Activated naive CD4-positive, alpha-beta T cell treated with anti-CD3 and anti-CD28 coated beads, Interleukin-2, amount 10 ng/mL, durations not matched to agents 7 days and 5 days (primary cell): ENCODE measurements at regions not wholly inside any gene's neighbourhood (a gene's known extent, or its start where the extent isn't known, plus 50 kb on each side); places are given as distances from the start of the nearest gene placed in this dataset.

Source experiments
- CTCF ChIA-PET: fragments of 350-600 bp; sonication (Branson Sonifier 250); formaldehyde crosslinking; loops from one replicate; lab custom pipeline; 2021; ENCODE audit warnings: antibody characterized with exemption; lab: Charles Lee
- DNase-seq: peaks from one replicate; pipeline ENCODE4 v3.0.0-alpha.2; 2020
- H3K27ac Mint-ChIP-seq: one replicate; pipeline ENCODE4 v1.8.0; 2021; ENCODE audit warnings: mild to moderate bottlenecking, moderate library complexity, mixed read lengths
- H3K27me3 Mint-ChIP-seq: one replicate; pipeline ENCODE4 v1.8.0; 2021; ENCODE audit warnings: mild to moderate bottlenecking, mixed read lengths
- H3K36me3 Mint-ChIP-seq: one replicate; pipeline ENCODE4 v1.8.0; 2021; ENCODE audit warnings: mixed read lengths
- H3K4me1 Mint-ChIP-seq: one replicate; pipeline ENCODE4 v1.8.0; 2021; ENCODE audit warnings: mixed read lengths
- H3K4me3 Mint-ChIP-seq: one replicate; pipeline ENCODE4 v1.8.0; 2021; ENCODE audit warnings: mild to moderate bottlenecking, moderate library complexity, mixed read lengths
- H3K9me3 Mint-ChIP-seq: one replicate; pipeline ENCODE4 v1.8.0; 2021; ENCODE audit warnings: mixed read lengths

GRCh38 chr6:100194535-100194934 is 200.5 kb upstream of the MCHR2 start:
- H3K9me3 Mint-ChIP-seq = no peaks in the 10 kb centered on the region
- no peak for DNase-seq
- no peaks in the 10 kb centered on the region for H3K36me3 Mint-ChIP-seq
- no peaks in the 10 kb centered on the region for H3K4me1 Mint-ChIP-seq
- no peak overlapping the region for H3K4me3 Mint-ChIP-seq
- H3K27ac Mint-ChIP-seq = no peak overlapping the region
- CTCF ChIA-PET = no interaction called here
- no peaks in the 10 kb centered on the region for H3K27me3 Mint-ChIP-seq

GRCh38 chr6:100188754-100189153 is 194.7 kb upstream of the MCHR2 start:
- no peaks in the 10 kb centered on the region for H3K9me3 Mint-ChIP-seq
- H3K27ac Mint-ChIP-seq = no peak overlapping the region
- no peak overlapping the region for H3K4me3 Mint-ChIP-seq

GRCh38 chr6:100186552-100186951 is 192.5 kb upstream of the MCHR2 start:
- no peaks in the 10 kb centered on the region for H3K4me1 Mint-ChIP-seq
- no peak overlapping the region for H3K27ac Mint-ChIP-seq
- no peaks in the 10 kb centered on the region for H3K36me3 Mint-ChIP-seq

More at GRCh38 chr6:100188754-100189153, 194.7 kb upstream of the MCHR2 start:
- CTCF ChIA-PET = no interaction called here
- DNase-seq = no peak
- H3K36me3 Mint-ChIP-seq = no peaks in the 10 kb centered on the region
- H3K27me3 Mint-ChIP-seq = no peaks in the 10 kb centered on the region
- no peaks in the 10 kb centered on the region for H3K4me1 Mint-ChIP-seq

DNA sequence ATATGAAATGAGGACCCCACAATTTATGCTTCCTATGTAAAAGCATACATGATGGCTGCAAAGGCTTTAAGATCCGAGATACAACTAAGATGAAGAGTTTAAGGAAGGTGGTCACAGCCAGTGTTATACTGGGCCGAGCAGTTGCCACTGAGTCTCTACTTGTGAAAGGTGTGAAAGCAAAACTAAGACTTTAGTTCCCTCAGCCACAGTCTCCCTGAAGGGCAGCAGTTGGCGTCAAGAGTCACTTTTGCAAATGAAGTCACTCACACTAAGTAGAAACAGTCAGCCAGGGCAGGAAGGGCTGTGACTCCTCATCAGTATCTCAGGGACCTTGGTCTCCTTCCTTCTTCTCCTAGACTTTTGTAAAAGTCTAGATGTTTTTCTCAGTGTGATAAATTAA is 191.6 kb upstream of the MCHR2 start:
- CTCF ChIA-PET = no interaction called here
- no peaks in the 10 kb centered on the region for H3K9me3 Mint-ChIP-seq
- no peaks in the 10 kb centered on the region for H3K36me3 Mint-ChIP-seq
- H3K4me3 Mint-ChIP-seq = no peak overlapping the region
- H3K4me1 Mint-ChIP-seq = no peaks in the 10 kb centered on the region
- no peaks in the 10 kb centered on the region for H3K27me3 Mint-ChIP-seq
- H3K27ac Mint-ChIP-seq = no peak overlapping the region
- DNase-seq = no peak

More at GRCh38 chr6:100186552-100186951, 192.5 kb upstream of the MCHR2 start:
- no peak for DNase-seq
- CTCF ChIA-PET = no interaction called here
- Mint-ChIP-seq H3K9me3 (no peaks in the 10 kb centered on the region), H3K27me3 (no peaks in the 10 kb centered on the region), H3K4me3 (no peak overlapping the region)

- DNase-seq = no peak
- no peaks in the 10 kb centered on the region for H3K4me1 Mint-ChIP-seq
- no peaks in the 10 kb centered on the region for H3K9me3 Mint-ChIP-seq
- no peak overlapping the region for H3K4me3 Mint-ChIP-seq
- CTCF ChIA-PET = no interaction called here
- no peaks in the 10 kb centered on the region for H3K36me3 Mint-ChIP-seq
- no peak overlapping the region for H3K27ac Mint-ChIP-seq
- no peaks in the 10 kb centered on the region for H3K27me3 Mint-ChIP-seq
Observed at GRCh38 chr6:100184473-100184872, 190.4 kb upstream of the MCHR2 start.

- no peak overlapping the region for H3K4me3 Mint-ChIP-seq
- H3K36me3 Mint-ChIP-seq = no peaks in the 10 kb centered on the region
- H3K4me1 Mint-ChIP-seq = no peaks in the 10 kb centered on the region
- H3K27me3 Mint-ChIP-seq = no peaks in the 10 kb centered on the region
- no peak overlapping the region for H3K27ac Mint-ChIP-seq
- no peaks in the 10 kb centered on the region for H3K9me3 Mint-ChIP-seq
- no peak for DNase-seq
- CTCF ChIA-PET = no interaction called here
Observed at GRCh38 chr6:100182313-100182712, 188.3 kb upstream of the MCHR2 start.

DNA sequence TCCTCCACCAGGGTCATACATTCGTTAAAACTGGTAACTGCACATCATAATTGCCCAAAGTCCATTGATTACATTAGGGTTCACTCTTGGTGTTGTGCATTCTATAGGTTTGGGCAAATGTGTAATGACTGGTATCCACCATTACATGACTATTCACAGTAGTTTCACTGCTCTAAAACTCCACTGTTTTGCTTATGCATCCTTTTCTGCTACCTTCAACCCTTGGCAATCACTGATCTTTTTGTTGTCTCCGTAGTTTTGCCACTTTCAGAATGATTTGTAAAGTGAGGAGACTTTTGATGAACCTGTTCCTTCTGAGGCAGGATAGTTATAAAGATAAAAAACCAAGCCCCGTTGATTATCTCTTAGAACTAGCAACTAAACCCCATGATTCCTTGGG is 187.3 kb upstream of the MCHR2 start:
- no peaks in the 10 kb centered on the region for H3K9me3 Mint-ChIP-seq
- no peak for DNase-seq
- H3K27ac Mint-ChIP-seq = no peak overlapping the region
- H3K27me3 Mint-ChIP-seq = no peaks in the 10 kb centered on the region
- no peaks in the 10 kb centered on the region for H3K36me3 Mint-ChIP-seq
- CTCF ChIA-PET = no interaction called here
- H3K4me1 Mint-ChIP-seq = no peaks in the 10 kb centered on the region
- no peak overlapping the region for H3K4me3 Mint-ChIP-seq

GRCh38 chr6:100179576-100179975 is 185.6 kb upstream of the MCHR2 start:
- no peaks in the 10 kb centered on the region for H3K9me3 Mint-ChIP-seq
- no peaks in the 10 kb centered on the region for H3K36me3 Mint-ChIP-seq
- H3K4me3 Mint-ChIP-seq = no peak overlapping the region
- H3K27ac Mint-ChIP-seq = no peak overlapping the region
- H3K27me3 Mint-ChIP-seq = no peaks in the 10 kb centered on the region
- CTCF ChIA-PET = no interaction called here
- DNase-seq = no peak
- no peaks in the 10 kb centered on the region for H3K4me1 Mint-ChIP-seq

GRCh38 chr6:100177956-100178355 is 183.9 kb upstream of the MCHR2 start:
- Mint-ChIP-seq H3K4me1 (no peaks in the 10 kb centered on the region), H3K27ac (no peak overlapping the region), H3K4me3 (no peak overlapping the region), H3K36me3 (no peaks in the 10 kb centered on the region), H3K9me3 (no peaks in the 10 kb centered on the region), H3K27me3 (no peaks in the 10 kb centered on the region)
- DNase-seq = no peak
- CTCF ChIA-PET = no interaction called here

DNA sequence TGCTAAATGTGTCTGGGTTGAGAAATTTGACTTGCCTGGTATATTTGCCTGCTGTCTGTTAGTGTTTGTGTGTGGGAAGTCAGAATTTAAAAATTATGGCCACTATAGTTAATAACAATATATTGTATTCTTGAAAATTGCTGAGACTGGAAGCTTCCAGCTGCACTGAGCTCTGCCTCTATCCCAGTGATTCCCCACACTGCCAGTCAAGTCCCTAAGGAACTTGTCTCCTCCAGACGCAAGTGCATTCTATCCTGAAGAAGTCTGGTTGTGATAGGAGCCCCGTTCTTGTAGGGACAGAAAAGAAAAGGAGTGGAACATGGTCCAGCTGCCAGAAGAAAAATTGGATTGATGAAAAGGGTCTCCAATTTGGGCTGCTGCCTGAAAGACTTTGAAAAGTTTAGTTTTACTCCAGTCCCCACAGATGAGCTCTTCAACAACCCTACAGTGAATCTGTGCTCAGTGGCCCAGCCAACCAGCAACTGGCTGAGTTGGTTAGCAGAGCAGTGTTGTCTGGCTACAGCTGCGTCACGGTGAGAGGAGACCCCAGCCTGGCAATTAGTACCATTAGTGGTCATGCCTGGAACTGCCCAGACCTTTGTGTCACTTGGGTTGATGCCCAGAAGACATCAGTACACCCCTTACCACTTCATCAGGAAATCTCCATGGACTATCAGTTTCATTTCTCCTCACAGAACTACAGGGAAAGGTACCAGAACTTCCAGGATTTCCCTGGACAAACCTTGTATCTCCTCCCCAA is 183.1 kb upstream of the MCHR2 start:
- Mint-ChIP-seq H3K4me1 (no peaks in the 10 kb centered on the region), H3K4me3 (no peak overlapping the region), H3K27me3 (no peaks in the 10 kb centered on the region), H3K36me3 (no peaks in the 10 kb centered on the region), H3K9me3 (no peaks in the 10 kb centered on the region), H3K27ac (no peak overlapping the region)
- DNase-seq = no peak
- CTCF ChIA-PET = no interaction called here

GRCh38 chr6:100176311-100176950 is 182.4 kb upstream of the MCHR2 start:
- no peaks in the 10 kb centered on the region for H3K9me3 Mint-ChIP-seq
- H3K4me1 Mint-ChIP-seq = no peaks in the 10 kb centered on the region
- no peaks in the 10 kb centered on the region for H3K27me3 Mint-ChIP-seq
- no peak for DNase-seq
- no peak overlapping the region for H3K27ac Mint-ChIP-seq
- H3K36me3 Mint-ChIP-seq = no peaks in the 10 kb centered on the region
- CTCF ChIA-PET = no interaction called here
- H3K4me3 Mint-ChIP-seq = no peak overlapping the region

DNA sequence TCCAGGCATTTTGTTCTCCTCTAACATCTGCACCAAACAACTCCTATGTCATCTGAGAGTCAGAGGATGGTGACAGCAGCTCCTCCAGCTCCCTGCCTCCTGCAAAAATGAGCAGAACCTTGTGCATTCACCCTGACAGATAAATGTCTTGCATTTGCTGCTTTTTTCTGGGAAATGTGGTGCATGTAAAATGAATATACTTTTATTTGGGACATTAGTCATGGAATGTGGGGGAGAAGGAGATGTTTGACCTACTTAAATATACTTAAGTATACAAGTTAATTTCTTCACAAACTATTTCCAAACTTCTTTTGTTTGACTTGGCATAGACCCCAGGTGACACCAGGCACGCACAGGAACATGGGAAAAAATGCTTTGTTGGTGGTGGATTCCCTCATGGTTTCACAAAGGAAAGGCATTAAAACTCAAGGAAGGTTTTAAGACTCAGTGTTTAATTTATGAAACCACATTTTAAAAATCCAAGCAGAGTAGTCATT is 181.8 kb upstream of the MCHR2 start:
- Mint-ChIP-seq H3K4me1 (no peaks in the 10 kb centered on the region), H3K4me3 (no peak overlapping the region), H3K27me3 (no peaks in the 10 kb centered on the region), H3K27ac (no peak overlapping the region), H3K36me3 (no peaks in the 10 kb centered on the region), H3K9me3 (no peaks in the 10 kb centered on the region)
- no peak for DNase-seq
- CTCF ChIA-PET = no interaction called here

DNA sequence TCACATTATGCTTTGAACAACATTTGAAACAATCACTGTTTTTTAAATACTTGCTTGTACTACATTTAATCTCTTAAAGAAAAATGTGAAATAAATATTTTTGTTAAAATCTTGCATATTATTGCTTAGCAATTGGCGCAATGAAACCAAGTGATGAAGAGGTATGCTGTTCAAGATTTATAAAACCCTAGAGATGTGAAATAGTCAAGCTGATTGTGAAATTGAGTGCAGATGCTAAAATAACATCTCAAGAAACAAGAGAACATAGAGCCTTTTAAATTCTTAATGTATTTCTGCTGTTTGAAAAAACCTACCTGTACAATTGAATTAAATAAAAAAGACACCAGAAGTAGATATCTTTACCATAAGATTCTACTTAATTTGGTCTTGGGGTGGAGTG is 179.2 kb upstream of the MCHR2 start:
- Mint-ChIP-seq H3K27ac (no peak overlapping the region), H3K27me3 (no peaks in the 10 kb centered on the region), H3K4me1 (no peaks in the 10 kb centered on the region), H3K4me3 (no peak overlapping the region), H3K36me3 (no peaks in the 10 kb centered on the region), H3K9me3 (no peaks in the 10 kb centered on the region)
- DNase-seq = no peak
- CTCF ChIA-PET = no interaction called here

GRCh38 chr6:100172322-100172713 is 178.3 kb upstream of the MCHR2 start:
- no peak for DNase-seq
- Mint-ChIP-seq H3K4me3 (no peak overlapping the region), H3K36me3 (no peaks in the 10 kb centered on the region), H3K9me3 (no peaks in the 10 kb centered on the region), H3K4me1 (no peaks in the 10 kb centered on the region), H3K27me3 (no peaks in the 10 kb centered on the region), H3K27ac (no peak overlapping the region)
- CTCF ChIA-PET = no interaction called here
